ENCODE measurements at regions not wholly inside any gene's neighbourhood (a gene's known extent, or its start where the extent isn't known, plus 50 kb on each side); places are given as distances from the start of the nearest gene placed in this dataset.
"Not testable (repeated sequence)": the region's sequence is repeated elsewhere in the genome, so short reads cannot be mapped to it uniquely, and the experiment has no call there.

DNA sequence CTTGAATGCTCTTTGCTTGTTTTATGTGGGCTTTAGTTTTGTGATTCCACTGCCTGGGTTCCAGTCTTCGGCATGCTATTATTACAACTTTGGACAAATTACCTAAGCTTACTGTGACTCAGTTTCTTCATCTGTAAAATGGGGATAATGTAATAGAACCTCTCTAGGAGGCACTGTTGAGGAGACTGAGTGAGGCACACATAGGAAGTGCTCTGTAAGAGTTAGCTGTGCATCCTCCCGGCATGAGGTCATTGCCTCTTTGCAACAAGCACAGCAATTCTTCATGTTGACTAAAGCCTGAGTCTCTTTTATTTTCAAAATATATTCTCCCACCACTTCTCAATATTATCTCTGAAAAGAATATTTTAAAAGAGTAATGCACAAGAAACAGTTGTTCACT is 227.4 kb downstream of the DLEU7 start:
- FAIRE-seq: no peak

DNA sequence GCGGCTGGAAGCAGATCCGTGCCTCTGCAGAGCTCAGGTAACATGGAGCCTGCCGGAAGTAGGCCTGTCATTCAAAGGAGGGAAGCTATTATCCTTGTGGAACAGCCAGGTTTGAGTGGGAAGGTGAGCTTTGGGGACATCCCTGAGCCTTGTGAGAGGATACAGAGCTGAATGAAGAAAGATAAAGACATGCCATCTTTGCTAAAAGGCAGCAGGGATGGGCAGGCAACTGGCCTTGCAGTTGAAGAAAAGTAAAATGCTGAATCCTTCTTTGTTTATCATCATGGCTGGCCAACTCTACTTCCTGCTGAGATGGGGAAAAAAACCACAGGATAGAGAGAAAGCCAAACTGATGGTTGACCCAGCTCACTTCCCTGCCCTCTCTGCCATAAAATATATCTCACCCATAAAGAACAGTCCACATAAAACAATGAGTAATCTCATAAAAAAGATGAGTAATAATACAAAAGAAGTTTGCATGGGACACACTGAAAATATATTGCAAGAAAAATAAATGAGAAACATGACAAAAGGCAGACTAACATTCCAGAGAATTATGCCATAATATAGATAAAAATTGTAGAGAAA is 226.3 kb downstream of the DLEU7 start:
- no peak for FAIRE-seq

DNA sequence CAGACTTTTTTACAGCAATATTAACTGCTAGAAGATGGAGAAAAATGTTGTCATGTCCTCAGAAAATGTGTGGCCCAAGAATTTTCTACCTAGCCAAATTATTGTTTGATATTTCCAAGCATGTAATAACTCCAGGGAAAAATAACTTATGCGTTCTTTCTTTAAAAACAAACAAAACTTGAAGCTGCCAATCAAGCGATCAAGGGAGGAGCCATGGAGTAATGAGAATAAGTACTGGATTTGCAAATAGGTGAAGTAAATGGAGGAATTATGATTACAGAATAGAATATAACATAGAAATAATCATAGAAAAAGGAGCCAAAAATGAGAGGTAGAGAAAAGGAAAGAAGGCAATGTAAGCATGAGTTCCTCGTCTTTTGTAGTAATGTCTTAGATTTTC is 225.3 kb downstream of the DLEU7 start:
- FAIRE-seq: no peak

- no peak for FAIRE-seq
Observed at GRCh38 chr13:50626101-50626547, 217.4 kb downstream of the DLEU7 start.

GRCh38 chr13:50627111-50627510 is 216.4 kb downstream of the DLEU7 start:
- no peak for FAIRE-seq

DNA sequence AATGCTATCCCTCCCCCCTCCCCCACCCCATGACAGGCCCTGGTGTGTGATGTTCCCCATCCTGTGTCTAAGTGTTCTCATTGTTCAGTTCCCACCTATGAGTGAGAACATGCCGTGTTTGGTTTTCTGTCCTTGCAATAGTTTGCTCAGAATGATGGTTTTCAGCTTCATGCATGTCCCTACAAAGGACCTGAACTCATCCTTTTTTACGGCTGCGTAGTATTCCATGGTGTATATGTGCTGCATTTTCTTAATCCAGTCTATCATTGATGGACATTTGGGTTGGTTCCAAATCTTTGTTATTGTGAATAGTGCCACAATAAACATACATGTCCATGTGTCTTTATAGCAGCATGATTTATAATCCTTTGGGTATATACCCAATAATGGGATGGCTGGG is 215.0 kb downstream of the DLEU7 start:
- not testable (repeated sequence) for FAIRE-seq

GRCh38 chr13:50629497-50629896 is 214.0 kb downstream of the DLEU7 start:
- FAIRE-seq: no peak

DNA sequence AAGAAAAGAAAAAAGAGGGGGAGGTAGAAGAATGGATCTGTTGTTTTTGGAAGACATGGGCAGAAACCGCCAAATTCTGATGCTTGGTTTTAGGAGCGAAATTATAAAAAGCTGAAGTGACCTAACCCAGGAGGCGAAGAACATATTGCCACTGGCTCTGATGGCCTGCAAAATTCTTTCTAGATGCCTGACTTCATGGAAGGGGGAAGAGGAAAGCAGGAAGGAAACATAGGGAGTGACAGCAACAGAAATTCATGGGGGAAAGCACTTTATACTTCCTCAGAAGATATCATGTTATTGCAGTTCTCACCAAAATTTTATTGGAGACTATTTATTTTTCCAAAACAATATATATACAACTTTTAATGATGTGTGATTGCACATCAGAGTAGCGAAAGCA is 213.5 kb downstream of the DLEU7 start:
- no peak for FAIRE-seq

DNA sequence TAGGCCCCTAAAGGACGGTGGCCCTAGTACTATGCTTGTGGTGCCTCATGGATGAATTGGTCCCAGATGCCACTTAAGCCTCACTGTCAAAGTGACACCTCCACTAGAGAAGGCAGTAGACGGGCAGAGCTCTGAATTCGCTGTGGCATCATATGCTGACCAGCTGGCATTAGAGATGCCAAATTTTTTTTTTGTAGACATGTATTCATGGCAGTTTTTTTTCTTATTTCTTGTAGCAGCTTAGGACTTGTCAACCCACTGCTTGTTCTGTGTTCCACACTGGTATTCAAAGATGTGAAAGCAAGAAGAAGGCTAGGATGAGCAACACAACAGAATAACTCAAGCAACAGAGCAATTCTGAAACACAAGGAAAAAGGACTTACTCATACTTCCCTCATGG is 212.5 kb downstream of the DLEU7 start:
- FAIRE-seq: no peak

GRCh38 chr13:50634339-50634738 is 209.2 kb downstream of the DLEU7 start:
- no peak for FAIRE-seq

DNA sequence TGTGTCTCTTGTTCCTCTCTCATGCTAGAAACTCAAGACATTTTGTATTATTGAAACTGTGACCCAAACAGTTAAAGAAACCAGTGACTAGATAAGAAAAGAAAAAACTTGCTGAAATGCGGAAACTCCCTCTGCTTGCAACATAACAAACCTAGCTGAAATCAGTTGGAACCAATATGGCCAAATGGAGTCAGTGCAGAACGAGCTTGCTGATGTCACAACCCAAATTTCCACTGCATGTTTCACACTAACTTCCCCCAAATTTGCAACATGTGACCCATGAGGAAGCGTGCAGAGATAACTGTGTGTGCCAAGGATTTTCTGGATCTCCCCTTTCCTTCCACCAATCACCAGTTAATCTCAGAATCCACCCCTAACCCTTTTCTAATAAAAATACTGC is 208.0 kb downstream of the DLEU7 start:
- no peak for FAIRE-seq

GRCh38 chr13:50636007-50636704 is 207.3 kb downstream of the DLEU7 start:
- FAIRE-seq: no peak

- FAIRE-seq: no peak
Observed at GRCh38 chr13:50643060-50643459, 200.4 kb downstream of the DLEU7 start.

GRCh38 chr13:50644081-50644871 is 199.2 kb downstream of the DLEU7 start:
- no peak for FAIRE-seq

- FAIRE-seq: no peak
Observed at GRCh38 chr13:50645092-50645491, 198.4 kb downstream of the DLEU7 start.

- FAIRE-seq: no peak
Observed at GRCh38 chr13:50646070-50646469, 197.4 kb downstream of the DLEU7 start.

GRCh38 chr13:50649211-50649610 is 194.3 kb downstream of the DLEU7 start:
- no peak for FAIRE-seq

DNA sequence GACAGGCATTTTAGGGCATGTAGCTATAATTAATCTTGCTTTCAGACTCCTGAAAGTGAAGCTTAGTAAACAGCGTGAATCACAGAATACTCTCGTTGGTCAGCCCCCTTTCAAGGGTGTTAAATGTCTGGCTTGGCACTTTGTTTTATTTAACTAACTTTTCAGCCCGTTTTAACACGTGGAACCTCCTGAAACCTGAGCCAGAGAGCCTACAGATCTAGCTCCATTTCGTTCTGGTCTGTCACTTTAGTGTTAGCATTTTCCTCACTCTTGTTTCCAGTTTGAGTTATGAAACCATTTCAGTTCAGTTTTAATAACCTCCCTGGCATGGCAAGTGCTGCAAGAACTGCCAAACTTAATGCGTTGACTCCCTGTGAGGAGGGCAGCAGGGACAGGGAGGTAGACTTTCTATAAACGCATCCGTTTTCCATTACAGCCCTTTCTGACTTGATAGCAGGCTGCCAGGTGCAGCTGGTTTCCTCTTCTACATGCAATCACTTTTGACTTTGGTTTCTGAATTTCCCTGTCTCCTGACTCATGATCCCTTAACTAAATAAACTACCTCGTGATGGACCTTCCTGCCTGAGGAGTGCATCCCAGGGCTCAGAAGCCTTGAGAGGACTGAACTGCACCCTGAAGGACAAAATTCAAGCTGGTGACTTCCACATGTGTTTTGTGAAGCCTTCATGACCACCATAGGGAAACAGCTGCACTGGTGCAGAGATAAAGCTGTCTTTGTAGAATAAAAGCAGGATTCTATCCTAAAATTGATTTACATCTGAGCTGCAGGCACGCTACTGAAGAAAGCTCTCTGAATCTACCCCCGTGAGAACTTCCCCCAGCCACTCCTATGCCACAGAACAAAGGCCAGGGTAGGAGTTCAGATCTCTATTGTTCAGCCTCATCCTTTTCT is 192.6 kb downstream of the DLEU7 start:
- no peak for FAIRE-seq

GRCh38 chr13:50651922-50652321 is 191.6 kb downstream of the DLEU7 start:
- no peak for FAIRE-seq

DNA sequence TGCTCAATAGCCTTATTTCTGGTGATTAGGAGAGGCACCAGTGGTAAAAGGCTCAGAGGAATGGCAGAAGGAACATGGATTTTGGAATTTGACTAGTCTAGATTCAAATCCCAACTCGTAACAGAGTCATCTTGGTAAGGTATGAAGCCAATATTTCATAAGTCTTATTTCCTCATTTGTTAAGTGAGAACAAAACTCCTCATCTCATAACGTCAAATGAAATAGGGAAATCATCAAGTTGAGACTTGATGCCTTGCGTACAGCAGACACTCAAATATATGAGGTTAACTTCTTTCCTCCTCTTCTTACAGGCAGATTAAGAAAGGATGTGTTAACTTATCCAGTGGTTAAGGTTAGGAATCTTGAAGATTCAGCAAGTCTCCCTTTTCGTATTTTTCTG is 189.2 kb downstream of the DLEU7 start:
- no peak for FAIRE-seq

GRCh38 chr13:50661881-50662280 is 181.6 kb downstream of the DLEU7 start:
- not testable (repeated sequence) for FAIRE-seq

- no peak for FAIRE-seq
Observed at GRCh38 chr13:50664951-50665350, 178.5 kb downstream of the DLEU7 start.

DNA sequence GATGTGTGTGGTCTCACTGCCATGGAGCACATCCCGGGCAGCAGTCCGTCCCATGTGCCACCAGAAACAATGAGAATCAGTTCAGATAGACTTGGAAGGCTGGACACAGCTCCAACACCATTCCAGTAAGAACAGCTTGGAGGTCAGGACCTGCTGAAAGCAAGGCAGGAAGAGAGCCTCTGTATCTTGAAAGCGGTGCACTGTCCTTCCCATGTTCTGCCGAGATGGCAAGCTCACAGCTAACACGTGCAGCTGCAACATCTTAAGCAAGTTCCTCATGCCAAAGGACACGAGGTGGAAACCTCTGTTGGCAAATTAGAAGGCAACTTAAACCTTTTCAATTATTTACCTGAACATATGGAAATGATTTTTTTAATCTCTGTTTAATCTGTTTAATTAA is 175.4 kb downstream of the DLEU7 start:
- no peak for FAIRE-seq
